SU-DHL-6 (cell line): ENCODE measurements at regions not wholly inside any gene's neighbourhood (a gene's known extent, or its start where the extent isn't known, plus 50 kb on each side); places are given as distances from the start of the nearest gene placed in this dataset.

ENCODE experiments used
- EZH2phosphoT487 ChIP-seq: fragments of 200-600 bp; sonication (generic), shearing (Covaris generic); conservative IDR thresholded peaks from 2 replicates; pipeline ENCODE4 v1.6.1; 2018; ENCODE audit warnings: mild to moderate bottlenecking, antibody characterized with exemption, low read length, moderate library complexity, mixed read lengths
- TF ChIP-seq, protein P1 (sequence below): fragments of 200-600 bp; sonication (generic); IDR thresholded peaks from one replicate; pipeline ENCODE4 v1.5.1; 2017; ENCODE audit warnings: antibody characterized with exemption, mild to moderate bottlenecking, low read length, moderate library complexity; ENCODE audit not compliant: insufficient read depth, poor library complexity, severe bottlenecking

DNA sequence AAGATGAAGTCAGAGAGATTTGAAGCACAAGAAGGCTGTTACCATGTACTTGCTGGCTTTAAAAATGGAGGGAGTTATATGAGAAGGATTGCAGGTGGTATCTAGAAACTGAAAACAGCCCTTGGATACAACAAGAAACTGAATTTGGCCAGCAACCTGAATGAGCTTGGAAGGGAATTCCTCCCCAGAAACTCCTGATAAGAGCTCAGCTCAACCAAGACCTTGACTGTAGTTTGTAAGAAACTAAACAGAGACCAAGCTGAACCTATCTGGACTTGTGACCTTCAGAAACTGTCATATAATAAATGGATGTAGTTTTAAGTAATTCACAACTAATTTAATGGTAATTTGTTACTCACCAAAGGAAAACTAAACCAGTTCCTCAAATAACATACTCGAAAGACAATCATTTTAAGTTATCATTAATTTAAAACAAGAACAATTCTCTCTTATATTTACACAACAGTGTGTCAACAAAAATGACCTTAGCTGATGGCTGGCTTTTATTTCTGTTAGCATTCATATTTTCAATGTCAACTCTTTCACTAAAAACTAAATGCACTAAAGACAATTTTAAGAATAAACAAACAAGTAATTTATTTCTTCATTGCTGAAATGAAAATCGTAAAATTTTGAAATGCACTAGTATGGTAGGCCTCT lies 1218.4 kb upstream of the TMPRSS15 start:
- TF ChIP-seq, protein P1, sequence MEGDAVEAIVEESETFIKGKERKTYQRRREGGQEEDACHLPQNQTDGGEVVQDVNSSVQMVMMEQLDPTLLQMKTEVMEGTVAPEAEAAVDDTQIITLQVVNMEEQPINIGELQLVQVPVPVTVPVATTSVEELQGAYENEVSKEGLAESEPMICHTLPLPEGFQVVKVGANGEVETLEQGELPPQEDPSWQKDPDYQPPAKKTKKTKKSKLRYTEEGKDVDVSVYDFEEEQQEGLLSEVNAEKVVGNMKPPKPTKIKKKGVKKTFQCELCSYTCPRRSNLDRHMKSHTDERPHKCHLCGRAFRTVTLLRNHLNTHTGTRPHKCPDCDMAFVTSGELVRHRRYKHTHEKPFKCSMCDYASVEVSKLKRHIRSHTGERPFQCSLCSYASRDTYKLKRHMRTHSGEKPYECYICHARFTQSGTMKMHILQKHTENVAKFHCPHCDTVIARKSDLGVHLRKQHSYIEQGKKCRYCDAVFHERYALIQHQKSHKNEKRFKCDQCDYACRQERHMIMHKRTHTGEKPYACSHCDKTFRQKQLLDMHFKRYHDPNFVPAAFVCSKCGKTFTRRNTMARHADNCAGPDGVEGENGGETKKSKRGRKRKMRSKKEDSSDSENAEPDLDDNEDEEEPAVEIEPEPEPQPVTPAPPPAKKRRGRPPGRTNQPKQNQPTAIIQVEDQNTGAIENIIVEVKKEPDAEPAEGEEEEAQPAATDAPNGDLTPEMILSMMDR, result no peak
- no peak for TF ChIP-seq EZH2phosphoT487
